Osteocyte (in vitro differentiated cells): ENCODE measurements at regions not wholly inside any gene's neighbourhood (a gene's known extent, or its start where the extent isn't known, plus 50 kb on each side); places are given as distances from the start of the nearest gene placed in this dataset.

Source experiments
- DNase-seq: peaks from one replicate; pipeline ENCODE4 v3.0.0; 2021; ENCODE audit warnings: mixed read lengths; ENCODE audit not compliant: unreplicated experiment; ENCODE audit errors: extremely low spot score
- H3K27ac Mint-ChIP-seq: one replicate; pipeline ENCODE4 v1.8.0; 2021; ENCODE audit warnings: mild to moderate bottlenecking, mixed read lengths; ENCODE audit not compliant: unreplicated experiment
- H3K27me3 Mint-ChIP-seq: one replicate; pipeline ENCODE4 v1.8.0; 2021; ENCODE audit warnings: mixed read lengths; ENCODE audit not compliant: unreplicated experiment
- H3K36me3 Mint-ChIP-seq: one replicate; pipeline ENCODE4 v1.8.0; 2021; ENCODE audit warnings: mixed read lengths; ENCODE audit not compliant: unreplicated experiment
- H3K4me1 Mint-ChIP-seq: one replicate; pipeline ENCODE4 v1.8.0; 2021; ENCODE audit warnings: mixed read lengths; ENCODE audit not compliant: unreplicated experiment
- H3K4me3 Mint-ChIP-seq: one replicate; pipeline ENCODE4 v1.8.0; 2021; ENCODE audit warnings: mild to moderate bottlenecking, moderate library complexity, mixed read lengths; ENCODE audit not compliant: unreplicated experiment
- H3K9me3 Mint-ChIP-seq: one replicate; pipeline ENCODE4 v1.8.0; 2021; ENCODE audit warnings: mixed read lengths; ENCODE audit not compliant: unreplicated experiment
- TF ChIP-seq, protein P1 (sequence below): fragments of 200-600 bp; sonication (generic); IDR thresholded peaks from 2 replicates; pipeline ENCODE4 v1.5.0; 2021; ENCODE audit warnings: antibody characterized with exemption, mild to moderate bottlenecking, moderate library complexity

DNA sequence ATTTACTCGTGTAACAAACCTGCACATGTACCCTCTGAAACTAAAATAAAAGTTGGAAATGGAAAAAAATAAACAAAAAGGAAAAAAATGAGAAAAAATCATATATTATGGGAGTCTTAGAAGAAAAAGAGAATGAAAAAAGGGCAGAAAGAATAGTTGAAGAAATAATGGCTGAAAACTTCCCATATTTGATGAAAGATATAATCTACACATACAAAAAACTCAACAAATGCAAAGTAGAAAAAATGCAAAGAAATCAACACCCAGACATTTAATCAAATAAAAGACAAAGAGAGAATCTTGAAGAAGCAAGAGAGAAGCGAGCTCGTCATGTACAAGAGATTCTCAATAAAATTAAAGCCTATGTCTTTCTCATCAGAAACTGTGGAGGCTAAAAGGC is 73.8 kb downstream of the SLC25A46 start:
- H3K36me3 Mint-ChIP-seq = no peaks in the 10 kb centered on the region

DNA sequence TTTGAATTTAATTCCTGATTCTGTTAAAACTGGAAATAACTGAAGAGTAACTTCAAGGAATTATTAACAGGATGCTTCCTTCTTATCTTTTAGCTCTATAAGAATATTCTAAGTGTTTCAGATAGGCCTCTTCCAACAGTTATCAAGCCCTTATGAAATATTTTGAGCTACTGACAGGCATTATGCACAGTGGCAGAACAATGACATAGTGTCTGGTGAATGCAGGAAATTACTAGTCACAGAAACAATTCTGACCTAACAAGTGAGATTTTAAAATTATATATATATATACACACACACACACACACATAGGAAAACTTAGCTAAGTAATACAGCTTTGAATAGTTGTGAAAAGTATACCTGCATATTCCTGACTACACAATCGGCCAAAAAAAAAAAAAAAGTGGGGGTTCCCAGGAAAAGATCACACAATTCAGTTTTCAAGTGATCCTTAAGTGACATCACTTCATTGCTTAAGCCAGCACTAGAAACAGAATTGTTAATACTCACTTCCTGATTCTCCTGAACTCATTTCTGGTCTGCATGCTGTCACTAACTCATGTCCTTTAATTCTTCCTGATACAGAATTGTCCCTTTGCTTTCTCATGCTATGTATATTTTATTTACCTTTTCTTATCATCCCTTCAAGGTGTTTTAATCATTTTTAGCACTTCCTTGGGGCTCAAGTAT is 77.3 kb downstream of the SLC25A46 start:
- H3K36me3 Mint-ChIP-seq = no peaks in the 10 kb centered on the region
- H3K4me3 Mint-ChIP-seq = no peak overlapping the region
- DNase-seq = no peak
- H3K27me3 Mint-ChIP-seq = peaks cover 20% of the 10 kb centered on the region
- no peak overlapping the region for H3K27ac Mint-ChIP-seq
- H3K9me3 Mint-ChIP-seq = peaks cover 9% of the 10 kb centered on the region
- no peaks in the 10 kb centered on the region for H3K4me1 Mint-ChIP-seq
- TF ChIP-seq, protein P1, sequence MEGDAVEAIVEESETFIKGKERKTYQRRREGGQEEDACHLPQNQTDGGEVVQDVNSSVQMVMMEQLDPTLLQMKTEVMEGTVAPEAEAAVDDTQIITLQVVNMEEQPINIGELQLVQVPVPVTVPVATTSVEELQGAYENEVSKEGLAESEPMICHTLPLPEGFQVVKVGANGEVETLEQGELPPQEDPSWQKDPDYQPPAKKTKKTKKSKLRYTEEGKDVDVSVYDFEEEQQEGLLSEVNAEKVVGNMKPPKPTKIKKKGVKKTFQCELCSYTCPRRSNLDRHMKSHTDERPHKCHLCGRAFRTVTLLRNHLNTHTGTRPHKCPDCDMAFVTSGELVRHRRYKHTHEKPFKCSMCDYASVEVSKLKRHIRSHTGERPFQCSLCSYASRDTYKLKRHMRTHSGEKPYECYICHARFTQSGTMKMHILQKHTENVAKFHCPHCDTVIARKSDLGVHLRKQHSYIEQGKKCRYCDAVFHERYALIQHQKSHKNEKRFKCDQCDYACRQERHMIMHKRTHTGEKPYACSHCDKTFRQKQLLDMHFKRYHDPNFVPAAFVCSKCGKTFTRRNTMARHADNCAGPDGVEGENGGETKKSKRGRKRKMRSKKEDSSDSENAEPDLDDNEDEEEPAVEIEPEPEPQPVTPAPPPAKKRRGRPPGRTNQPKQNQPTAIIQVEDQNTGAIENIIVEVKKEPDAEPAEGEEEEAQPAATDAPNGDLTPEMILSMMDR = no peak

More for the DNA sequence above, 73.8 kb downstream of the SLC25A46 start:
- TF ChIP-seq, protein P1 = no peak
- Mint-ChIP-seq H3K4me3 (no peak overlapping the region), H3K4me1 (no peaks in the 10 kb centered on the region), H3K9me3 (peaks cover 9% of the 10 kb centered on the region), H3K27me3 (peaks cover 15% of the 10 kb centered on the region), H3K27ac (no peak overlapping the region)
- DNase-seq = no peak

DNA sequence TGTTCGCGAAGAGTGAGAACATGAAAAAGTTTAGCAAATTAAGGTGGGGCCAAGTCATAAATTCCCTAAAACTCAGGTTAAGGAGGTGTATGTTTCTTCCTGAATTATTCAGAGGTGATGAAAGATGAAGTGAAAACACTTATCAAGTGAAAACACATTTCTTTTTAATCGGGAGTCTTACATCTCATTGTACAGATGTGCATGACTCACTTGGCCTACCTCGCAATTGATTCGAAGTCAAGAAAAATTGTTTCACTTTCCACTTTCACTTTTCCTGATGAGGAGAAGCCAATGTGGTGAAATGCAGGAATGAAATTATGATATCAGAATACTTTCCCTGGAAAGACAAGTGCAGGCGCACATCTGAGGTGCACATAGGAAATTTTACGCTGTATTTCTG is 78.7 kb downstream of the SLC25A46 start:
- DNase-seq = no peak
- TF ChIP-seq, protein P1 = no peak
- Mint-ChIP-seq H3K27me3 (peaks cover 20% of the 10 kb centered on the region), H3K4me3 (no peak overlapping the region), H3K9me3 (peaks cover 5% of the 10 kb centered on the region), H3K27ac (no peak overlapping the region), H3K36me3 (no peaks in the 10 kb centered on the region), H3K4me1 (no peaks in the 10 kb centered on the region)

DNA sequence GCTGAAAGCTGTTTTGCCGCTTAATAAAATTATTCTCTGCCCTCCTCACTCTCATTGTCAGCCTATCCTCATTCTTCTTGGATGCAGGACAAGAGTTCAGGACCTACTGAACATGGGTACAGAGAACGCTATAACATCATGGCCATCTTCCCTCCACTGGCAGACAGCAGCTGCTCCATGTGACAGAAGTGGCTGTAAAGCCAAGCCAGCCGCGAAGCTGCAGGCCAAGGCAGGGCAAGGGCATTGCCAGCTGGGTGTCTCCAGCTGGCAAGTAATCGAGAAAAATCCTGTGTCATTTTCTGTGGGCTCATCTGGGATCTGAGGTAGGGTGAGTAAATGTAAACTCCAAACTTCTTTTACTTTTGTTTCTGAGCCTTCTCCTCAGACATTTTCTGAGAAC is 84.8 kb downstream of the SLC25A46 start:
- Mint-ChIP-seq H3K4me3 (no peak overlapping the region), H3K27me3 (peaks cover 8% of the 10 kb centered on the region), H3K27ac (no peak overlapping the region), H3K36me3 (no peaks in the 10 kb centered on the region), H3K4me1 (no peaks in the 10 kb centered on the region), H3K9me3 (peaks cover 19% of the 10 kb centered on the region)
- DNase-seq = no peak
- TF ChIP-seq, protein P1 = no peak

DNA sequence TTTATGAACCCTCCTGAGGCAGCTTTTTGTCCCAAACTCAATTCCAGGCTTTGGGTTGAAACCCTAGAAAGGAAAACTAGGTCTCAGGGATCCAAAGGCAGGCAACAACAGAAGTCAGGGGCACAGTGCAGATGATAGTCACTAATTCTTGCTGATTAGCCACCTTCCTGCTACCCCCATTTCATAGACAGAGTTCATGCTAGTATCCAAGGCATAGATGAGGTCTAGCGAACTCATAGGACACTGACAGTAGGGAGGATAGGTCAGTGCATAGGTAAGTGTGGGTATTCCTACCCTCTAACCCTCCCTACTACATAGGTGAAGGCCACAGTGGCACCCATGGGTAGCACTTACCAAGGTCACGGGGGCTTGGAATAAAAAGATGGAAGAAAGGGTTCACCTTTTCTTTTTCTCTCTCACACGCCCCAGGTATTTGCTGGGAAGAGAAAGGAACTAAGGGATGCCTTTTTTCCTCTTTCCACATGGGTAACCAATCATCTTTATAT is 86.2 kb downstream of the SLC25A46 start:
- DNase-seq = no peak
- peaks cover 5% of the 10 kb centered on the region for H3K27me3 Mint-ChIP-seq
- H3K4me1 Mint-ChIP-seq = no peaks in the 10 kb centered on the region
- peaks cover 22% of the 10 kb centered on the region for H3K9me3 Mint-ChIP-seq
- H3K4me3 Mint-ChIP-seq = no peak overlapping the region
- TF ChIP-seq, protein P1 = no peak
- H3K36me3 Mint-ChIP-seq = no peaks in the 10 kb centered on the region
- no peak overlapping the region for H3K27ac Mint-ChIP-seq
